GM21717 (cell line): ENCODE measurements at regions not wholly inside any gene's neighbourhood (a gene's known extent, or its start where the extent isn't known, plus 50 kb on each side); places are given as distances from the start of the nearest gene placed in this dataset.

Experiments
- ATAC-seq: cut with Tn5 transposase; IDR thresholded peaks from one replicate; pipeline ENCODE4 v1.9.1; 2021; ENCODE audit warnings: mild to moderate bottlenecking, moderate library complexity; ENCODE audit not compliant: unreplicated experiment

- no peak for ATAC-seq
Observed at GRCh38 chr9:99430301-99430700, 208.2 kb downstream of the SEC61B start.

- ATAC-seq = no peak
Observed at GRCh38 chr9:99431103-99431502, 209.0 kb downstream of the SEC61B start.

- ATAC-seq = no peak
Observed at GRCh38 chr9:99432075-99432474, 210.0 kb downstream of the SEC61B start.

GRCh38 chr9:99433095-99433494 lies 211.0 kb downstream of the SEC61B start:
- ATAC-seq = no peak

- peak; percentile 100 for ATAC-seq
Observed at GRCh38 chr9:99433555-99433954, 211.5 kb downstream of the SEC61B start.

- no peak for ATAC-seq
Observed at GRCh38 chr9:99436616-99437015, 214.5 kb downstream of the SEC61B start.

GRCh38 chr9:99437145-99437544 lies 215.1 kb downstream of the SEC61B start:
- no peak for ATAC-seq

GRCh38 chr9:99438596-99438995 lies 216.5 kb downstream of the SEC61B start:
- ATAC-seq = no peak

- no peak for ATAC-seq
Observed at GRCh38 chr9:99441829-99442228, 219.7 kb downstream of the SEC61B start.

- no peak for ATAC-seq
Observed at GRCh38 chr9:99445371-99445891, 223.3 kb downstream of the SEC61B start.

- no peak for ATAC-seq
Observed at GRCh38 chr9:99445920-99446319, 223.8 kb downstream of the SEC61B start.

- ATAC-seq = no peak
Observed at GRCh38 chr9:99447951-99448350, 225.9 kb downstream of the SEC61B start.

GRCh38 chr9:99449726-99450125 lies 227.6 kb downstream of the SEC61B start:
- no peak for ATAC-seq

GRCh38 chr9:99451112-99451606 lies 229.1 kb downstream of the SEC61B start:
- no peak for ATAC-seq

GRCh38 chr9:99457406-99457805 lies 235.3 kb downstream of the SEC61B start:
- no peak for ATAC-seq

- ATAC-seq = no peak
Observed at GRCh38 chr9:99457981-99458380, 235.9 kb downstream of the SEC61B start.

GRCh38 chr9:99459919-99460318 lies 237.8 kb downstream of the SEC61B start:
- ATAC-seq = no peak

- no peak for ATAC-seq
Observed at GRCh38 chr9:99463131-99463530, 241.0 kb downstream of the SEC61B start.

GRCh38 chr9:99464568-99464967 lies 242.5 kb downstream of the SEC61B start:
- ATAC-seq = no peak

GRCh38 chr9:99465231-99465907 lies 243.3 kb downstream of the SEC61B start:
- no peak for ATAC-seq

- ATAC-seq = no peak
Observed at GRCh38 chr9:99466104-99466503, 244.0 kb downstream of the SEC61B start.

- ATAC-seq = no peak
Observed at GRCh38 chr9:99466781-99467180, 244.7 kb downstream of the SEC61B start.

GRCh38 chr9:99471033-99471432 lies 249.0 kb downstream of the SEC61B start:
- ATAC-seq = no peak
